GM03348 (cell line): ENCODE measurements at regions not wholly inside any gene's neighbourhood (a gene's known extent, or its start where the extent isn't known, plus 50 kb on each side); places are given as distances from the start of the nearest gene placed in this dataset.

Experiments
- DNase-seq: peaks from one replicate; pipeline ENCODE4 v3.0.0; 2012; ENCODE audit warnings: low spot score

DNA sequence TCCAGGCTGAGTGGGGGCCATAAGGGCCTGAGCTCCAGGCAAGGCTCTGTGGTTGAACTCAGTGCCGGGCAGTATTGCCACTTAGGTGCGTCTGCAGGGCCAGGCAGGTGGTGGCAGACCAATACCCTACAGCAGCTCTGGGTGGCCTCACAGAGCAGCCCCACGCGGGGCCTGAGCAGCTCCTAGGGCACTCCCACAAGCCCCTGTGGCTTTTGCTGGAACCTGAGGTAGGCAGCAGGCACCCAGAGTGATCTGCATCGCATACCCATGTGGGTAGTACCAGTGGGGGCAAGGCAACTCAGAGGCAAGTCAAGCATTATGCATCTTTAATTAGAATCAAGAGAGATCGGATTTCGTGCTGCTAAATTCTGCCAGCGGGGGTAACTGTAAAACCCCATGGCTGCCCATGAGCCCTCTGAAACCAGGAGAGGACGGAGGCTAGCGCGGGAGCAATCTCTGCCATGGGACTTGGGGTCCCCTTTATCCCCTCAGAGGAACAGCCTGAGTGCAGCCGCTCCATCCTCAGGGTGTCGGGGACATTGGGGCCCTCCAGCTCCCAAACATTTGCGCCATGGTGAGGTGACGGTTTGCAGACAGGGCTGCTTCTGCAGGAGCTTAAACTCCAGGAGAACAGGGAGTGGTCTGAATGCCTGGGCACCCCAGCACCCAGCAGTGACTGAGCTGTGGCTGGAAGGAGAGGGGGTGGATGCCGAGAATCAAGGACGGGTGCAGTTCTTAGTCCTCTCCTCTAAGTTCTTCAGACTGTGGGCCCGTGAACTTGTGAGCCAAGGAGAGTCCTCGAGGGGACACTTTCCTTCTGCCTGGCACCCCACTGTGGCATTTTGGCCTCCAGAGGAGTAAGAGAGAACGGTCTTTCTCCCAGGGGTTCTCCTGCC is 62.4 kb upstream of the PCSK6 start:
- no peak for DNase-seq

DNA sequence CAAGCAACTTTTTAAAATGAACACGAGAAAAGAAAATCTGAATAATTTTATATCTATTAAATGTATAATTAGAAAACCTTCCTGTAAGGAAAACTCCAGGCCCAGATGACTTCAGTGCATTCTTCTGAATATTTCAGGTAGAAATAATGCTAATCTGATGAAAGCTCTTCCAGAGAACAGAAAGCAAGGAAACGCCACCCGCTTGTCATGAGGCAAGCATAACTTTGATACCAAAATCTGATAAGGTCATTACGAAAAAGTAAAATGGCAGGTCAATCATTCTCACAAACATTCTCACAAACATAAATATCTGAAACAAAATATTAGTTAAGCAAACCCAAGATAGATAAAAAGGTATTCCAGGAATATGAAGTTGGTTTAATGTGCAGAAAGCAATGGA is 60.6 kb upstream of the PCSK6 start:
- DNase-seq: no peak

DNA sequence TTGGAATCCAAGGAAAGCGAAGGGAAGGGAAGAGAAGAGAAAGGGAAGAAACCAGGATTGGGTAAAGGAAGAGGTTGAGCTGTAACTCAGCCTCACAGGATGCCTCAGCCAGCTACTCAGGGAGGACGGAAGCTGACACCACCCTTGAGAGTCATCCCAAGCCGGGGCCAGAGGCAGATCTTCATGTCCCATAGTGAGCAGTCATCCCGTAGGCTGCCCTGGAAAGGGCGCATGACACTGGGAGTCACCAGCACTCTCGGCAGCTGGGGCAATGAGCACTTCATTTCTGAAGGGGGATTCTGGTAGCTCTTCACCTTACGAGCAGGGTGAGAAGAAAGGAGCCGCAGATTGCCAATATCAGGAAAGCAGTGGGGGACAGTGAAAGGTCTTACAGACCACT is 60.1 kb upstream of the PCSK6 start:
- DNase-seq: no peak

DNA sequence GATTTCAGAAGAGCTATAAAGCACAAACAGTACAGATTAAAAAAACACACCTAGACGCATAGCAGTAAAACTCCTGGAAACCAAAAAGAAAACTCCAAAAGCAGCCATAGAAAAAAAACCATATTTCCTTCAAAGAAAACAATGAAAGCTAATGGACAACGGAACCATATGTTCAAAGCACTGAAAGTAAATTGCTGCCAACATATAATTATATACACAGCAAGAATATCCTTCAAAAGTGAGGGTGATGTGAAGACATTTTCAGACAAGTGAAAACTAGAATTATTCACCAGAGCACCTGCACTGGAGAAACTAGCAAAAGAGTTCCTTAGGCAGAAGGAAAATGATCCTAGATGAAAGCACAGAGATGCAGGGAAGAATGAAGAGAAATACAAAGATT is 58.2 kb upstream of the PCSK6 start:
- DNase-seq: no peak

DNA sequence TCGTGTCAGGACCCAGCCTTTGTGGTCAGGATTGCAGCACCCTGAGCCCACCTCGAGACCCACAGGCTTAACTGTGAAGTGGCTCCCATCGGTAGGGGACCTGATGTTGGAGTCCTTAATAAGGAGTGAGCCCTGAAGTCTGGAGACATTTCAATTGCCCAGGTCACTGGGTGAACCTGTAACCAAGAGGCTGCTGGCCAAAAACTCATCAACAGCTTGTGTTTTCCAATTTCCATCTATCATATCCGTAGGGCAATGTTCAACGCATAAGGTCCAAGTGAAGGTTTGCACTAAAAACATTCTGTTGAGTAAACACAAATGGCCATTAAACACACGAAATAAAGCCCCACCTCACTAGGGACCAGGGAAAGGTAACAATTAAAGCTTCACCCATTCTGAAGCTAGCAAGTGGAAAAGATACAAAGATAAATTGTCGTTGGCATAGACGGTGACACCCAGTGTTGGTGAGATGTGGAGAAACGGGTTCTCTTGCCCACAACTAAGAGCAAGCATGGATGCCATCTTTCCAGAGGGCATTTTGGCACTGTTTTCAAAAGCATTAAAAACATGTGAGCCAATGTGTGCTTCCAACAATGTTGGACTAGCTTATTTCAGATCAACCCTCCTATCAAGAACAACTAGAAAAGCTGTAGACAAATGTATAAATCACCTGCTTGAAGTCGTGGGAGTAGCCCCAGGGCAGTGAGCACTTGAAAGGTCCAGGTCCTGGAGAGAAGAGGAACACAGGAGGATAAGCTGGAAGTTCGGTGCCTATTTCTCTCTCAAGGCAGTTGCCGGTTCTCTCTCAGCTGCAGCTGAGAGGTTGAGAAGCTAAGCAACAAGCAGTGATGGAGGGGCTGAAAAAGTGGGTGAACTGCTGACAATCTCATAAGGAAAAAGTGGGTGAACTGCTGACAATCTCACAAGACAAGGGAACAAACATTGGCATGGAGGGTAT is 56.3 kb upstream of the PCSK6 start:
- no peak for DNase-seq

DNA sequence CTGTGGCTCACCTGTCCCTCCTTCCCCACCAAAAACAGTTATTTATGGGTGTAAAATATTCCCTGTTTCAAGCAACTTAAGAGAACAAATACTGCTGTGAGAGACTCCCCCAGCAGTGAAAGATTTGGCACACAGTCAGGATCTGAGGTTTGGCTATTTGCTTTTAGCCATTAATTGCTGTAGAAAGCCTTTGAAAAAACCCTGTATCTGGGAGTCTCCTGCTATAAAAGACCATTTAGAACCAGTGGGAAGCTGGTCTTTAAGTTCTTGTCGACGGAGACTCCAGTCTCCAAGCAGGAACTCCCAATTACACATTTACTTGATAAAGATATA is 55.1 kb upstream of the PCSK6 start:
- no peak for DNase-seq

DNA sequence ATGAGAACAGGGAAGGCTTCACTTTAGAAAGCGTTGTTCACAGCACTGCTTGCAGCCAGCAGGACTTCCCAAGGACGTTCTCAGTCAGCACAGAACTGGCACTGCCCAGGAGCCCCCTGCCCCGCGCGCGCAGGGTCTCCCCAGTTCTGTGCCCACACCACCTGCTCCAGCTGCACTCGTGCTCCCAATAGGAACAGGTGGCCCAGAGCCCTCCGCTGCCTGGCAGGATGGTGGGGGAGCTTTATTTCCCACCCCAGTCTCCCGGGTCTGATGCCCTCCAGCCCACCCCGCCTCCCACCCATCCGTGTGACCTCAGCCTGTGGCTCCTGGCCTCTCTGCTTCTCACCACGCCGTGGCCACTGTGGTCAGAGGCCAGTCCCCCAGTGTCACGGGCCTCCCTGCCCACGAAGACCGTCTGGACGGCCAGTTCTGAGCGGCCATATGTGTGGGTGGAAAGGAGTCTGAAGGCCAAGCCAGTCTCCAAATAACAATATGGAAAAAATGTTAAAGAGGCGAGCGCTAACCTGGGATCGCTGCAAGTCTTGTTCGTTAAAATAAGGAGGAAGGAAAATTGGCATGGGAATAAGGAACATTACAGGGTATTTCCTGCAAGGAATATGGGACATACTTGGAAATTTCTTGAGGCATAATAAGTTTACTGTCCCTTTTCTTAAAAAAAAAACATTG is 54.6 kb upstream of the PCSK6 start:
- DNase-seq: no peak

DNA sequence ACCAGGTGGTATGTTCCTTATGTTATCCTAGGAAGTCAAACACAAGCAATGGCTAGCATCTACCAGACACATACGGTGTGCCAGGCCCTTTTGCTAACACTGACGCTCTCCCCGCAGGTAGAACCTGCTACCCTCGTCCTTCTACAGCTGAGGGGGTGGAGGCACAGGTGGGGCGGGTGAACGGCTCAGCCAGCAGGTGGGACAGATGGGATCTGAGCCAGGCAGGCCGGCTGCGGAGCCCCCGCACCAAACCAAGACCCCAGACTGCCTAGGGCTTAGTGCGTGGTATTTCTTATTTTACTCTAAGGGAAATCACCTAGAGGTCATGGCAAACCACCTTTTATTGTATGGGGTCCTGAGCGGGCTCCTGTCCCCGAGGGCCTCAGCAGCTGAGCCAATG is 53.9 kb upstream of the PCSK6 start:
- no peak for DNase-seq

DNA sequence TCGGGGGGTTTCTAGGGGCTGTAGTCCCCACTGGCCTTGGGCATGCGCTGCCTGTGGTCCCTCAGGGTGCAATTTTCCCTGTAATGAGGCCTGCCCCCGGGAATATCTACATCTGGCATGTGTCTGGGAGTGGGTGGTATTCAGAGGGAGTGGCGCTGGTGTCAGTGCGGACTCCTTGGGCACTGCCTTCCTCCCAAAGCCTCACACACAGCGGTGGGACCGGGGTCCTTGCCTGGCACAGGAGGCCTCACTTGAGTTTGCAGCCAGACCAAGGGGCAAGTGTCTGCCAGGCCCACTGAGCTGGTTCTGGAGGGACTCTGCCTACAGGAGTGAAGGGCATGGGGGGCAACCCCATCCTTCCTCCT is 53.5 kb upstream of the PCSK6 start:
- no peak for DNase-seq

DNA sequence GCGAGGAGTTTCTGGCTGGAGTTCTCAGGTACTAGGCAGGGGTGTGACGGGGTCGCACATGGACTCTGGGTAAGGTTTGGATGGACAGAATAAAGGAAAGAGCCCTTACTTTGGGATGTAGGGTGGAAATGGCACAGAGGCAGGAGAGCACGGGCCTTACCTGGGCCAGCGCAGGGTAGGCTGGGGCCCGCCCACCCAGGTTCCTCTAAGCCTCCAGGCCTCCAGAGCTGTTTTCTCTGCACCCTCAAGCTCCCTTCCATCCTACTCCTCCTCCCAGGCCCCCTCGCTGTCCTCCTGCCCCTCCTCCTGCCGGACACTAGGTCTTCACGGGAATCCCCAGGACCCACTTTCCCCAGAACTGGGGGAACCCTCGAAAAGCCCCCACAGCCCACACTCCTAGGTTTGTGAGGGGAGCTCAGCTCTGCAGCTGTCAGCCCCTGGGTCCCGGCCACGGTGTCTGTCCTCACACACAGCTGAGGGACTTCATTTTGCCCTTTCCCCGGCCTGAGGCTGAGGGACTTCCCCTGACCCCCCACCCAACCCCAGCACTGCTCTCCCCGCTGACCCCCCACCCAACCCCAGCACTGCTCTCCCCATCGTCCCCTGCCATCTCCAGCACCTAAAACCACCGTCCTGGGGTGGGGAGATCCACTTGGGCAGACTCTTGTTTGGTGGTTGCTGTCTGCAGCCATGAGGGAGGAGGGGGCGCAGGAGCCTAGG is 53.0 kb upstream of the PCSK6 start:
- DNase-seq: no peak

DNA sequence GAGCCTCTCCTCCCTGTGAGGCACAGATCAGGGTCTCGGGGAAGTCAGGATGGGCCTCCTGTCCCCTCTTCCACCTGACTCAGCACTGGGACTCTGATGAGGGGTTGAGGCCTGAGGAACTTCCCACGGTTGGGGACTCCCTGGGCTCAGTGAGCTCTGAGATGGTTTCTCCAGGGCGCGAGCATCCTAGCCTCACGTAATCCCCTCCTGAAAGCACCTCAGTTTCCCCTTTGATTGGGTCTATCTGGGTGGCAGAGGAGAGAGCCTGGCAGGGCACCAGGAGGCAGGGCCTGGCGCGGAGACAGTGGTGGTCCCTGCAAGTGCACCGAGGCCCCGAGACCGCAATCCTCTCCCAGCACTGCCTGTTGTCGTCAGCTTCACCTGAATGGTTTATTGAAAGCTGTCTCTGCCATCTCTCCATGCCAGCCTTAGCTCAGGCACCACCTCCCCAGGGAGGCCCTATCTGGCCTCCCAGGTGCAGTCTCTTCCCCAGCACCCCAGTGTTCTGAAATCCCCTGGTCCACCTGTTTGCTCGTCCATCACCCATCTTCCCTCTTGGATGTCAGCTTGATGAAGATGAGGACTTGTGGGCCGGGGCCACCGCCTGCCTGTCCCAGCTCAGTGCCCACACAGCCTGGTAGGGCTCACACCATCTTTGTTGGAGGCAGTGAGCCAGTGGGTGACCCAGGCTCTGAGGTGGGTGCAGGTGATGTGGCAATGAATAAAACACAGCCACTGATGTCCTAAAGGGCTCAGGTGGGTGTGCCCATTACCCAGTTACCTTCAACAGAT is 52.2 kb upstream of the PCSK6 start:
- no peak for DNase-seq

DNA sequence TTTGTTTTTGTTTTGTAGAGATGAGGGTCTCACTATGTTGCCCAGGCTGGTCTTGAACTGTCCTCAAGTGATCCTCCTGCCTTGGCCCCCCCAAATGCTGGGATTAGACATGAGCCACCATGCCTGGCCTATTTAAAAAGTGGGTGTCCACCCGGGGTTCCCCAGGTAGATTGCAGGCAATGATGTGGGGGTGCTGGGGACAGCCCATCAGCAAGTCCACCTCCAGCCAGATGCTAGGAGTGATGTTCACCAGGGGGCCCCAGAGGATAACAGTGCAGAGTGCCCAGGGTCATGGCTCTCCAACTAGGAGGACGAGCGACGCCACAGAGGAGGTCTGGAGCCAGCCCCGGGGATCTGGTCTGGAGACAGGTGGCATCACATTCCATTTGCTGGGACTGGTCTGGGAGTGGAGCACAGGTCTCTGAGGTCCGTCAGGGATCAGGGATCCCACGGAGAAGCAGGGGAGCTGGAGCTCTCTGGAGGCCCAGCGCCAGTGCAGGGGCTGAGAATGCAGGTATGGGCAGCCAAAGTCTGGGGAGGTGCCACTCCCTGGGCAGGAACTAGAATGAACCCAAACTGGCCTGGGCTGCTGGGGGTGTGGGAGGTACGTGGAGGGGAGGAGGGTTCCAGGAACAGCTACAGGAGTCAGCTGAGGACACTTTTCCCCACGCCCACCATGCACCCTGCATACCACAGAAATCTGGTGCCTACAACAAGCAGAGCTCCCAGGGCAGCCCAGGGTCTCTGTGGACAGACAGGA is 51.2 kb upstream of the PCSK6 start:
- DNase-seq: no peak

DNA sequence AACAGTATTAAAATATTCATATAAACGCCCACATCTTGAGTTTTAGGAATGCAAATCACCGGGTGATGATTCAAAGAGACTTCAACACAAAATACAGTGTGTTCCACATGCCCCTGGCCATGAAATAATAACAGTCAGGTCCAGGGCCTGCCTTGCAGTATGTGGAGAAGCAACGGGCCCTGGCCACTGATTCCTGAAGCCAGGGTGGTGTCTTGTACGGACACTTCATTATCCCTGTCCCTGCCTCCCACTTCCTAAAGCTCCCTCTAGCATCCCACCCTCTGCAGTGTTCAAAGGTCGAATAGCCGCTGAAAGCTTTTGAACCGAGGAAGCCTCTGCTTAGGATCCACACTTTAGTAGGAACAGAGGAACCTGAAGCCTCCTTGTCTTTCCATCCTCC is 50.4 kb upstream of the PCSK6 start:
- DNase-seq: no peak

DNA sequence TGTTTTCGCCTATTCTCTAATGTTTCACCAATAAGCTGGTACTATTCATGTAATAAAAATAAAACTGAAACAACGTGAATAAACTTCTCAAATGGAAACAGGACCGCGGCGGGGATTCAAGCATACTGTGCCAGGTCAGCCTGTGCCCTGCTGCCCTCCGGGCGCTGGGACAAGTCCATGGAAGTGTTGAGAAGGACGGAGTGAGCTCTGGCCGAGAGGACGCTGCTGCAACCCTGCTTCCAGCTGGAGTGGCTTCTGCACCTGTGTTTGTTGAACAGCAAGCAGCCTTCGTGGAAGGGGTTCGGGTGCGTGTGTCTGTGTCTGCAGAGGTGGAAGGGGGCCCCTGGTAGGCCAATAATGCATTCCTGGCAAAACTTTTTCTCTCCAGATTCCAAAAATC is 50.0 kb upstream of the PCSK6 start:
- no peak for DNase-seq
